ENCODE measurements at regions not wholly inside any gene's neighbourhood (a gene's known extent, or its start where the extent isn't known, plus 50 kb on each side); places are given as distances from the start of the nearest gene placed in this dataset.

- TF ChIP-seq, protein P1, sequence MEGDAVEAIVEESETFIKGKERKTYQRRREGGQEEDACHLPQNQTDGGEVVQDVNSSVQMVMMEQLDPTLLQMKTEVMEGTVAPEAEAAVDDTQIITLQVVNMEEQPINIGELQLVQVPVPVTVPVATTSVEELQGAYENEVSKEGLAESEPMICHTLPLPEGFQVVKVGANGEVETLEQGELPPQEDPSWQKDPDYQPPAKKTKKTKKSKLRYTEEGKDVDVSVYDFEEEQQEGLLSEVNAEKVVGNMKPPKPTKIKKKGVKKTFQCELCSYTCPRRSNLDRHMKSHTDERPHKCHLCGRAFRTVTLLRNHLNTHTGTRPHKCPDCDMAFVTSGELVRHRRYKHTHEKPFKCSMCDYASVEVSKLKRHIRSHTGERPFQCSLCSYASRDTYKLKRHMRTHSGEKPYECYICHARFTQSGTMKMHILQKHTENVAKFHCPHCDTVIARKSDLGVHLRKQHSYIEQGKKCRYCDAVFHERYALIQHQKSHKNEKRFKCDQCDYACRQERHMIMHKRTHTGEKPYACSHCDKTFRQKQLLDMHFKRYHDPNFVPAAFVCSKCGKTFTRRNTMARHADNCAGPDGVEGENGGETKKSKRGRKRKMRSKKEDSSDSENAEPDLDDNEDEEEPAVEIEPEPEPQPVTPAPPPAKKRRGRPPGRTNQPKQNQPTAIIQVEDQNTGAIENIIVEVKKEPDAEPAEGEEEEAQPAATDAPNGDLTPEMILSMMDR (IDR thresholded peaks at IDR 0.05): no peak
- TF ChIP-seq POLR2AphosphoS5 (IDR thresholded peaks at IDR 0.05): no peak
Measured at GRCh38 chr16:7887316-7887715, 554.7 kb downstream of the RBFOX1 start.
